Stimulated activated CD4-positive, alpha-beta T cell treated with anti-CD3 and anti-CD28 coated beads, Interleukin-2, amount 100 ng/mL, for 4 hours (primary cell): ENCODE measurements at regions not wholly inside any gene's neighbourhood (a gene's known extent, or its start where the extent isn't known, plus 50 kb on each side); places are given as distances from the start of the nearest gene placed in this dataset.
"Not testable (repeated sequence)": the region's sequence is repeated elsewhere in the genome, so short reads cannot be mapped to it uniquely, and the experiment has no call there.

Experiments used
- DNase-seq: peaks from one replicate; pipeline ENCODE4 v3.0.0-alpha.2; 2020; ENCODE audit warnings: low read depth

GRCh38 chr2:35545301-35545700 lies 810.3 kb upstream of the CRIM1 start:
- DNase-seq = no peak

- no peak for DNase-seq
Measured at GRCh38 chr2:35538796-35539195, 816.8 kb upstream of the CRIM1 start.

GRCh38 chr2:35530615-35531135 lies 824.9 kb upstream of the CRIM1 start:
- DNase-seq = no peak

DNA sequence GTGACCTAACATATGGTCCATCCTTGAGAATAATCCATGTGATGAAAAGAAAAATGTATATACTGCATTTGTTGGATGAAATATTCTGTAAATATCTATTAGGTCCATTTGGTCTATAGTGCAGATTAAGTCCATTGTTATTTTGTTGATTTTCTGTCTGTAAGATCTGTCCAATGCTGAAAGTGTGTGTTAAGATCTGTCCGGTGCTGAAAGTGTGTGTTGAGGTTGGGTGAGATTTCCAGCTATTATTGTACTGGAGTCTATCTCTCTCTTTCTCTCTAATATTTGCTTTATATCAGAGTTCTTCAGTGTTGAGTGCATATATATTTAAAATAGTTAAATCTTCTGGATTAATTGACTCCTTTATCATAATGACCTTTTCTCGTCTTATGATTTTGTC lies 828.8 kb upstream of the CRIM1 start:
- DNase-seq = no peak

- DNase-seq = no peak
Measured at GRCh38 chr2:35522450-35522849, 833.1 kb upstream of the CRIM1 start.

GRCh38 chr2:35510636-35511035 lies 844.9 kb upstream of the CRIM1 start:
- DNase-seq = no peak

DNA sequence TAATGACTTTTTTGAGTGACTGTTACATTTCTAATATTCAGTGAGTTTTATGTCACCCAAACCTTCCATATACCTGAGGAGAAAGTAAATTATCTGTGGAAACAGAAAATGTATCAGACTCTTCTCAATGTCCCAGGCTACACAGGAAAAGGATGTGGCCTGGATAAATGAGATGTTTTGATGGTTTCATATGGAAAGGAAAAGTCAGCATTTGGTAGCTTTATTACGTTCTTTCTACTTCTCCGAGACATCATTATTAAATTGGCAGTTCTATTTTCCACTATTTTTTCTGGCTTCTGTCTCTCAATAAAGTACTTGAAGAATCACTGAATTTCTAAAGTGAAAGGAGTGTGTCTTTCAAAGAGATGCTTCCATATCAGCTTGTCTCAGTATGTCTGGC lies 847.0 kb upstream of the CRIM1 start:
- no peak for DNase-seq

- DNase-seq = no peak
Measured at GRCh38 chr2:35504419-35504818, 851.2 kb upstream of the CRIM1 start.

GRCh38 chr2:35503738-35504199 lies 851.8 kb upstream of the CRIM1 start:
- no peak for DNase-seq

- no peak for DNase-seq
Measured at GRCh38 chr2:35503311-35503710, 852.3 kb upstream of the CRIM1 start.

DNA sequence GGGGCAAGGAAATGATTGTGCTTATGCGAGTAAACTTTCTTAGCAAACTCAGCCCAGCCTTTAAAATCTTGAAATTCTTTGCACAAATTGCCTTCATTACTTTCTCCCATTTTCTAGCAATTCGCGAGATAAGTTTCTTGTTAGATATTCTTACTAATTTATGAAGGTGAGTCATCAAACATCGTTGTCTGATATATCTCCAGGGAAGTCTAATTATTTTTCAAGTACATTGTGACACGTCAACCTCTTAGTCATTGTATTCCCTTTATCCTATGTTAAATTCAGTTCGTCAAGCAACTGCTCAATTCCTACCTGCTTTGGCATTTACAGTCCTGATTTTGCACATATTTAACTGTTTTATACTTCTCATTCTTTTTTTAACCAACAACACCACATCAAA lies 854.5 kb upstream of the CRIM1 start:
- no peak for DNase-seq

DNA sequence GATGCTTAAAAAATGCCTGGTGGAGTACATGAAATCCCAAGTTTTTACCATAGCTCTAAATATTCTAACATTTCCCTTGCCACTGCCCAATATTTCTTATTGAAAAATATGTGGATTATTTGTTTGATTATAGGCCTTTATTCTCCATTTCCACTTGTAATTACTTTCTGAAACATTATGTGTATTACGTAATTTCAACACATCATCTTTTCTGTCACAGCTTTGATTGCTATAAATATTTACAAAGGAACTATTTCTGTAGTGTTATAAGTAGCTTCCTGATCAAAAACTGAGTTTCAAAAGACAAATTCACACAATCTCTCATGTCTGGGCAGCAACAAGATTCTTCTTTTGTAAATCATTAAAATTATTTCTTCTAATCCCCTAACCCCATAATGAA lies 859.6 kb upstream of the CRIM1 start:
- no peak for DNase-seq

- DNase-seq = no peak
Measured at GRCh38 chr2:35495182-35495581, 860.4 kb upstream of the CRIM1 start.

- not testable (repeated sequence) for DNase-seq
Measured at GRCh38 chr2:35478121-35478520, 877.5 kb upstream of the CRIM1 start.

DNA sequence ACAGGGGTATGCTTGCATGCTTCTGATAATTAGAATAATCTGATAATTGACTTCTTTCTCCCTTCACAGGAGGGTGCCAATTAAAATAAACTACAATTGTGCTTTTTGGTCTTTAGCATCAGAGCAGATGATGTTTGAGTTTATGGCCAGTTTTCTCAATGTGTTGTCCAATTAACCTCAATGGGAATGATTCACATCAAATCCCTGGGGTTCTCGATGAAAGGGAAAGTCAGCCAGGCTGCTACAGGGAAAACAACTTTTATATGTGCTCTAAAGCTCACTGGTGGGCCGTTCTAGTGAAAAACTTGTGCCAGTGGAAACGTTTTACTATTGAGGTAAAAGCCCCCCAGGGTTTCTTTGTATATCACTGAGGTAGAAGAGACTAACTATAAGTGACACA lies 887.3 kb upstream of the CRIM1 start:
- no peak for DNase-seq

DNA sequence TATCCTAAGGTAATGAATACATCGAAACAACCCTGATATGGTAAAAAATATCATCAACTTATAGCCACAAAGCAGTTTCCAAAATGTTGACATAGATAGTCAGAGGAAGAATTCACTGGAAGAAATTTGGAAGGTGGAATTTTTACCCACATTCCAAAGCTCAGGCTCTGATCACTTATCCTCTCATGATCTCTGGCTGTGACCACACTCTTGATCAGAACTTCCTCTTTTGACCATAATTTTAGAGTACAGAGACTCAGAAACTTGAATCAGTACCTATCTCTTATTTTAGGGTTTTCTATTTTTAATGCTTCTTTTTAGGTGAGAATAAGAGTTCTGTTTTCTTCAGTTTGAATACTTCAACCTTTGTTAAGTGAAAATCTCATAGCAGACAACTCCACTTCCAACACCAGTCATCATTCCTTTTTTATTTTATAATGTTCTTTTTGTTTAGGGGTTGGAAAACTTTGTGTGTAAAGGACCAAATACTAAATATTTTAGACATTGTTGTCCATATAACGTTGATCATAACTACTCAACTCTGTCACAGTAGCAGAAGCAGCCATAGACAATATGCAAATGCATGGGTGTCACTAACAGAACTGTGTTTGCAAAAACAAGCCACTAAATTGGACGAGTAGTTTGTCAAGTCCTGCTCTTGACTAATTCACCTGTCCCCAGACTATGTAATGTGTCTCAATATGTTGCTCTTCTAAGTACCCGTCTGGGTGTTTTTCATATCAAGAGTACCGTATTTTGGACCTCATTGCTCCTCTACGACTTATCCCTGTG lies 891.6 kb upstream of the CRIM1 start:
- DNase-seq = no peak

GRCh38 chr2:35462226-35462998 lies 893.2 kb upstream of the CRIM1 start:
- no peak for DNase-seq

- DNase-seq = no peak
Measured at GRCh38 chr2:35461406-35461805, 894.2 kb upstream of the CRIM1 start.

DNA sequence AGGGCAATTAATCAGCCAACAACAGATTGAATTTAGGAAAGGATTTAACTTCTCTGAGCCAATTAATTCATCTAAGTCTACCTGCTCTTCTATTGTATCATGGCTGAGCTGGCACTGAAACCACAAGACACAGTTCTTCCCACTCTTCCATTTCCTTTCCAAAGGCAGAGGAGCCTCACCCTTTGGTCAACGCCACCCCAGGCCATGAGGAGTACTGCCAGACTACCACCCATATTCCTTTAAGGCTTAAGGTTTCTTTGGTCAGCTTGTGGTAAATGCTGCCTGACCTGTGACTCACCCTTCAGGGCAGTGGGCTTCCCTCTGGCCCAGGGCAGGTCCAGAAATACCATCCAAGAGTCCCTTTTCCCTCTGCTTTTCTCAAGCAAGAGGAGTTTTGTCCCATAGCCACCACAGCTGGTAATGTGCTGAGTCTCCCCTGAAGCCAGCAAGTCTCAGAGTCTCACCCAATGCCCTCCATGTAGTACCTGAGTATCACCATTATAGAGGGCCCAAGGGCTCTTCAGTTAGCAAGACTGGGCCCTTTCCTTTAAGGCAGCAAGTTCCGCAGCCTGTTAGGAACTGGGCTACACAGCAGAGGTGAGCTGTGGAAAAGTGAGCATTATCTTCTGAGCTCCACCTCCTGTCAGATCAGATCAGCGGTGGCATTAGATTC lies 900.5 kb upstream of the CRIM1 start:
- DNase-seq = no peak

DNA sequence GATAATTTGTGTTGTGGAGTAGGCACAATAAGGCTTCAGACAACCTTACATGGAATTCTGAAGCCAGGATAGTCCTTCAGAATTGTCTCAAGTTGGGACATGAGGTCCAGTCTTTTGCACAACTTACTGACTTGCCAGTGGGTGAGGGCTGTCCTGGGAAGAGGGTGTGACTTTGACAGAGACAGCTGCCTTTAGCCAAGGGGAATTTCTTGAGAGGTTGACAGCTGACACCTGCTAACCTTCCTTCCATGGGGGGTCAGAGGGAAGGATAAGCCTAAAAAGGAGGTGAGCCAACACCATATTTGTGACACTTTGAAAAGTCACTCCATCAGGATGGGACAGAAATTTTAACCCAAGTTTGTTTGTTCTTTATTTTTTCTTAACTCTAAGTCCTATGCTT lies 907.8 kb upstream of the CRIM1 start:
- DNase-seq = no peak

DNA sequence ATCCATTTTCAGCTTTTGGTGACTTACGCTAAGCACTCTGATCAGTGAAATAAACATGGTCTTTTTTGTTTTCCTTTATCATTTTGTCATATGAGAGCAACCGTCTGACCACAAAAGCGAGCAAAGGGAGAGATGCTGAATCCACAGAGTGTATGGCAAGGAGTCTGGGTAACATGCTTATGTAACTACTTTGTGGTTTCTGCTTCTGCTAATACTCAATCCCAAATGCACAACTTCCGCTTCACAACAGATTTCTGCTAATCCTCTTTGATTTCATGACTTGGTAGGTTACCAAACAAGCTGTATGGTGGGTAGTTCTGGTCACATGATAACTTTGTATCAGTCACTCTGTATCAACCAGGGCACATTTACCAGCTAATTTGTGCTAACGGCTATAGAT lies 908.4 kb upstream of the CRIM1 start:
- no peak for DNase-seq

DNA sequence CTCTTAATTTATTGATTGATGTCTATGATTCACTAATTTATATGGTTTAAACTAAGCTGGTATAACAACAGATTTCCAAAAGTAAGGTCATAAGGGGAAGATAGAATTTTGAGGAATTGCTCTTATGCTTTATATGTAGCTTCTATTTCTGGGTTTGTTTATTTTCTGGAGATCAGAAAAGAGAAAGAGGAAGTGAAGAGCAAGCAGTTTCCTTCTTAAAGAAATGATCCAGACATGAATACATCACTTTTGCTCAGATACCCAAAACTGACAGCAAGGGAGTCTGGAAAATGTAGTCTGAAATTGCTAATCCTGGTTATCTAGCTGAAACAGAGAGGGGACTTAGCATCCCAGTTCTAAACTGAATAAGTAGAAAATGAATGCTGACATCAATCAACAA lies 912.5 kb upstream of the CRIM1 start:
- no peak for DNase-seq

GRCh38 chr2:35441575-35441974 lies 914.0 kb upstream of the CRIM1 start:
- not testable (repeated sequence) for DNase-seq
